HG03342 (cell line): ENCODE measurements at regions not wholly inside any gene's neighbourhood (a gene's known extent, or its start where the extent isn't known, plus 50 kb on each side); places are given as distances from the start of the nearest gene placed in this dataset.
"Not testable (repeated sequence)": the region's sequence is repeated elsewhere in the genome, so short reads cannot be mapped to it uniquely, and the experiment has no call there.

ENCODE experiments used
- ATAC-seq: cut with Tn5 transposase; IDR thresholded peaks from one replicate; pipeline ENCODE4 v1.9.1; 2021; ENCODE audit warnings: mild to moderate bottlenecking, moderate library complexity; ENCODE audit not compliant: unreplicated experiment

GRCh38 chr5:155679530-155679929, 647.4 kb upstream of the SGCD start:
- no peak for ATAC-seq

DNA sequence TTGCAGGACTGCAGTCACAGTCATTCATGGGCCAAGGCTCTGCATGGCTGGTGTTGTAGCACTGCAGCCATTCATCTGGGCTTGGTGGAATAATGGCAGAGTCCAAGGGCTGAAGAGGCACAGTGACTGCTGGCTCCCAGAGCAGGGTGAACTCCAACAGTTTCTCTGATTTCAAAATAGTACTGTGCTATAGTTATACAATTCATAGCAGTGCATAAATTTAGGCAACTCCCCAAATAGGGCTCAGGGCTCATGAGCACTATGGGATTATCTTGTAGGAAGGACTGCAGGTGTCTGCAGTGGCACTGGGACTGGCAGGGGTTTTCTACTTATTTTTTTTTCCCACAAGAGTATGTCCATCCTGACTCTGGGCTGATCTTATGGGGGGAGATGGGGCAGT, 642.5 kb upstream of the SGCD start:
- ATAC-seq, result no peak

- no peak for ATAC-seq
These were observed 640.8 kb upstream of the SGCD start for GRCh38 chr5:155686131-155686530.

- no peak for ATAC-seq
These were observed 637.6 kb upstream of the SGCD start for GRCh38 chr5:155689406-155689805.

DNA sequence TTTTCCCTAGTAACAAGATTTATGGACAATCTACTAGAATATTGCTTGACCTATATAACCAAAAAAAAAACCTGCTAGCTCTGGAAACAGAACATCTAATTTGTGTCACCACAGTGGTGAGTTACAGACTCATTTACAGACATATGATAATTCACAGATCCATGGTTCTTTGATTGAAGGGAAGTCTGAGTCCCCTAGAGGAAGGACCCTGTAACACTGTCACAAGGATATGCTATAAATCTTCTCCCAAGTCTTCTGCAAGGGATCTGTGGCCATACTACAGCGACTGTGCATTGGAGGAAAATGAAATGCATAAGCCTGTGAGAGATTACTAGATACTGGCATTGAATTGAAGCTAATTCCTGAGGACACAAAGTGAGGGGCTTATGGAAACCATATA, 630.6 kb upstream of the SGCD start:
- ATAC-seq, result no peak

DNA sequence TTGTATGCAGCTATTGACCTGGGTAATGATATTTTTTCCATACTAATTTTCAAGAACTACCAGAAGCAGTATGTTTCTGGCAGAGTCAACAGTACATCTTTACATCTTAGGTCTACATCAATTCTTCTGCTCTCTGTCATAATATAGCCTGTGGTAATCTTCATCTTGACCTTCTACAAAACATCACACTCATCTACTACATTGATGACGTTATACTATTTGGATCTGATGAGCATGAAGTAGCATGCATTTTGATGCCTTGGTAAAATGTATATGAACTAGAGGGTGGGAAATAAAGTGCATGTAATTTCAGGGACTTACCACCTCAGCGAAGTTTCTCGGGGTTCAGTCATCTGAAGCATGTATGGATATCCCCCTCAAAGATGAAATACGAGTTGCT, 629.7 kb upstream of the SGCD start:
- ATAC-seq, result no peak

DNA sequence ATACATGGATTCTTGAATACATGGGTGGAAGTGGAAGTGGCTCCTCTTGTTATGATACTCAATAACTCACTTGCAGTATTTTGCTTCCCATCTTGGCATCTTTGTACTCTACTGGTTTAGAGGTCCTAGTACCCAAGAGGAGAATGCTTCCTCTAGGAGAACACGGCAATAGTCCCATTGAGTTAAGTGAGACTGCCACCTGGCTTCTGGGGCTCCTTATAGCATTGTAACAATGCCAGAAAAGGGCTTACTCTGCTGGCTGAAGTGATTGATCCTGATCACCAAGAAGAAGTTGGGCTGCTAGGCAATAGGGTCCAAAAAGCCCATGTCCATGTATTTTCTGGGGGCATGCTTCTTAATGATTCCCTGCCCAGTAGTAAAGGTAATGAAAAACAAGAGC, 627.6 kb upstream of the SGCD start:
- no peak for ATAC-seq

DNA sequence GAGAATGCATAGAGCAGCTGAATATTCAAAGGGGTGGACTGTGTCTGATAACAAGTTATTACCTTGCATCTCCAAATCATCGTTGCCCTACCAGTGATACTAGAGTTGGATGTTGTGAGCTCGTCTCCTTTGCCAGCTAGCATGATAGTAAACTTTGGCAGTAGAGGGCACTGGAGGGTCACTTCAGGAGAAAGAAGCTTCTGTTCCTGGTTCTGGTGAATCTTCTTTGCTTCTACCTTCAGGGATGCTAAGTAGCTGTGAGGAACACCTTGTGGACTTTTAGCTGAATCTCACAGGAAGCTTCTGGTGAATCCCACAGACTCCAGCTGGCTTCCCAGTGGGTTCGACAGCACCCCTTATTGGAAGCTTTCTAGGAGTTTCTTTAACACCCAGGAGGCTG, 626.6 kb upstream of the SGCD start:
- ATAC-seq, result no peak

GRCh38 chr5:155711882-155712281, 615.1 kb upstream of the SGCD start:
- ATAC-seq, result no peak

GRCh38 chr5:155714435-155714834, 612.5 kb upstream of the SGCD start:
- not testable (repeated sequence) for ATAC-seq

GRCh38 chr5:155726267-155726666, 600.7 kb upstream of the SGCD start:
- no peak for ATAC-seq

GRCh38 chr5:155727512-155728145, 599.3 kb upstream of the SGCD start:
- no peak for ATAC-seq

- no peak for ATAC-seq
These were observed 598.7 kb upstream of the SGCD start for GRCh38 chr5:155728146-155728856.

DNA sequence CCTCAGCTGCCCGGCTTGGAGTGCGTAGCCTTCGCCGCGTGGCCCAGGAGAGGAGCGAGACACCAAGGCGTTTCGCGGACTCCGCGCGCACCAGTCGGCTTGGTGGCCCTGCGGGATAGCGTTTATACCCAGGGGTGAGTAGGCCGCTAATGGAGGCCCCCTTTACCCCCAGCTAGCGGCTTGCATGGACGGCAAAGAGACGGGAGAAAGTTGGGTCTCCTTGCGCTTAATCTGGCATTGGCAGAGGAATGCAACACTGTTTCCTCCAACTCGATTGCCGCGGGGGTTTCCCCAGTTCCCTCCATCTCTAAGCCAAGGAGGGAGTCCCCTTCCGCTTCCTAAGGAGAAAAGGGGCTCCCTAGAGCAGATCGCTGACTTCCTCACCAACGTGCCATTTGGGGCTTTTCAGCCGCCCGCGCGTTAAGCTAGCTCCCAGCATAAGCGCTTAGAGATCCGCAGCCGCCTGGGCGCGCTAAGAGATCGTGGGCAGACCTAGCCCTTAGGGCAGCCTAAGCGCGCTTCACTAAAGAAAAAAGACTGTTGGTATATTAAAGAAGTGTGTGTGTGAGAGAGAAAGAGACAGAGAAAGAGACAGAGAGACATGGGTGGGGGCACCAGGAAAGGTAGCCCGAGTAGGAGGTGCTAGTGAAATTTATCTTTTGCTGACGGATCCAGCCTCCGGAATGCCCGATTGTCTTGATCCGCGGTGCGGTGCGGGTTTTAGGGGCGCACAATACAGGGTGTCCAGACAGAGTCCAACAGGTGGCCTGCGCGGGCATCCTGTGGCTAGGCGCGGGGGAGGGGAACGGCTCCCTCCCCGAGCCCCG, 597.9 kb upstream of the SGCD start:
- ATAC-seq, result no peak

GRCh38 chr5:155729684-155730059, 597.3 kb upstream of the SGCD start:
- no peak for ATAC-seq

DNA sequence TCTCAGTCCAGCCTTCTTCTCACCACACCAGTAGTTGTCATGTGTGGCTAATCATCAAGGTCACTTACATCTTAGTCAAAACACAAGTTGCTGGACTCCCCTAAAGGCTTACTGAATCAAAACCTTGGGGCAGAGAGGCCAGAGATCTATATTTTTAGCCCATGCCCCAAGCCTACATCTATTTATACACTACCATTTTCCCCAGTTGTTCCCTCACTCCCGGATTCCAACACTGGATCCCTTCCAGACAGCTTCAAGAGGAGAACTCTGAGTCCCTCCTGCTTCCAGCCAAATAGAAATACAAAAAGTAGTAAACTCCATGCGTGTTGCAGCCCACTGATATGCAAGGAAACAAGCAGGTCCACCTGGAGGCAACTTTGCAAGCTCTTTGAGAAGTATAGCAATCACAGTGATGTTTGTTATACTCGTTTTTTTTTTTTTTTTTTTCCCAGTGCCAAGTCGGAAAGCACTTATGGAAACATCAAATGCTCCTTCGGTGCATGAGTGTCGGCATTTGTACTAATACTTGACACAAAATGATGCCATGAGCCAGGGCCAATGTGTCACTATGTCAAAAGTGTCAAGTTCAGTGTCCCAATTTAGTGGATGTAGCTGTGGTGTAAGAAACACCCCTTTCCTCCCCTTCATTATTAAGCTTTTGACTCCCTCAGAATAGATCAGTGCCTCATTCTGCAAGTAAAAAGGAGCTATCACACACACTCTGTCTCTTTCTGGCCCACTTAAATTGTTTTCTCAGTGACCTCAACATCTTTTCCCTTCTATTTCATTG, 594.2 kb upstream of the SGCD start:
- ATAC-seq, result no peak

DNA sequence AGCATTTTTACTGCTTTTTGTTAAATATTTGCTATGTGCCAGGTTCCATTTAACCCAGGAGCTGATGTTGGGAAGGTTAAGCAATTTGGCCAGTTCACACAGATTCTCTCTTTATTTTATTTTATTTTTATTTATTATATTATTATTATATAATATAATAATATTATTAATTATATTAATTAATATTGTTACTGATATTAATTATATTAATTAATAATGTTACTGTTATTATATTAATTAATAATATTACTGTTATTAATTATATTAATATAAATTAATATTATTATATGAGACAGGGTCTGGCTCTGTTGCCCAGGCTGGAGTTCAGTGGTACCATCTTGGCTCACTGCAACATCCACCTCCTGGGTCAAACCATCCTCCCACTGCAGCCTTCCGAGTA, 593.0 kb upstream of the SGCD start:
- ATAC-seq, result no peak

GRCh38 chr5:155735388-155735787, 591.6 kb upstream of the SGCD start:
- no peak for ATAC-seq

- no peak for ATAC-seq
These were observed 588.3 kb upstream of the SGCD start for GRCh38 chr5:155738616-155739015.

DNA sequence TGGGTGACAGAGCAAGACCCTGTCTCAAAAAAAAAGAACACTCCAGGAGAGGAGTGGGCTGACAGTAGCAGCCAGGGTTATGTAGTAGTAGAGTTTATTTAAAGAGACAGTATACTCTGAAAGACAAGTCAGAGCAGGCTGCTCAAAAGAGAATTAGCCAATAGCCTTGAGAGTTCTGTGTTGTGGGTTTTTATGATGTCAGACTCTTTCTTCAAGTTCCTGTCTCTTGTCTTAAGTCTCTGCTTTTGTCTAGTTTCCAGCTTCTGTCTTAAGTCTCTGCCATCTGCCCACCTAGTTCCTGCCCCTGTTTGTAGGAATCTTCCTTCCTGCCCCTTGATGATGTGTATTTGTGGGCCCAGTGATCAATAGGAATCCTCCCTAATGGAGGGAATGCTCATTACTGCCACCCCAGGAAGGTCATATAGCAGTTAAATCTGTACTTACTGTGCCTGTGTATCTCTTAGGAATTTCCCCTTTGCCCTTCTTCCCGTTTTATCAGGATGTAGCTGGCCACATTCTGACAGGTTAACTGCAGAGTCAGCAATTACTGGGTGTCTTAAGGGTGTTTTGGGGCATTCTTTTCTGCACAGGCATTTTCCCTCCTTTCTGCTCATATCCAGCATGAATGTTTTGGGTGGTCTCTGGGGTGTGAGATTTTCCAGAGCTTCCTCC, 580.5 kb upstream of the SGCD start:
- ATAC-seq, result no peak

DNA sequence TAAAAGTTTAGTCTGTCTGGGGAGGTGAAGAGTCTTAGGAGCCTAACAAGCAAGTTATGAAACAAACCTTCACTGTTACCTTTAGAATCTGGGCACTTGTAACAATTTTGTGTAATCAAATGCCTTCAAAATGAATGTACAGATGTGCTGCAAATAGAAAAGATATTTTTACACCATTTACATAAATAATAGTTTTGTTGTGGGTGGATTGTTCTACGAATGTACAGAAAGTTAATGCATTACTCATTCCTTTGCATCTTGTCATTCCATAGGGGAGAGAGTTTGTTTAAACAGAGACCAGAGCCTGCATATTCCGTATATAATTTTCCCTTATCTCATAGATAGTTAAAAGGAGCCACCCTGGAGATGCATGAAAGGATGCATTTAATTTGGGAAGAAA, 576.9 kb upstream of the SGCD start:
- ATAC-seq, result no peak
